ENCODE measurements at regions not wholly inside any gene's neighbourhood (a gene's known extent, or its start where the extent isn't known, plus 50 kb on each side); places are given as distances from the start of the nearest gene placed in this dataset.

- no peaks in the 10 kb centered on the region for H3K79me2 ChIP-seq (ENCODE audit: control insufficient read depth, insufficient read depth, low read length)
- DNase-seq (ENCODE audit: low read depth, low spot score) (peak; percentile 32), FAIRE-seq (peak; percentile 84)
- H4K20me1 ChIP-seq (ENCODE audit: control insufficient read depth, extremely low read depth, insufficient read depth, low read length) = no peaks in the 10 kb centered on the region
- peak overlapping the region; percentile 25 for H3K4me2 ChIP-seq (ENCODE audit: control insufficient read depth, extremely low read depth, insufficient read depth, low read depth, low read length)
- H3K4me1 ChIP-seq (ENCODE audit: control insufficient read depth, extremely low read depth, insufficient read depth, low read length) = peaks cover 26% of the 10 kb centered on the region
- no peaks in the 10 kb centered on the region for H3K36me3 ChIP-seq (ENCODE audit: control insufficient read depth in 2 of 2, extremely low read depth in 1 of 2, insufficient read depth in 2 of 2, low read length in 2 of 2)
- TF ChIP-seq EZH2 (IDR thresholded peaks at IDR 0.05; ENCODE audit: low read length) (no peak), CTCF (optimal IDR thresholded peaks at IDR 0.05 in 1 of 3, IDR thresholded peaks at IDR 0.05 in 1 of 3, conservative IDR thresholded peaks at IDR 0.05 in 1 of 3; ENCODE audit: extremely low read depth in 1 of 3, insufficient read depth in 2 of 3, low read length in 3 of 3) (no peak)
- no peaks in the 10 kb centered on the region for H3K27me3 ChIP-seq (ENCODE audit: control insufficient read depth, extremely low read depth, insufficient read depth, low read length)
- H3K4me3 ChIP-seq (ENCODE audit: control insufficient read depth in 2 of 3, extremely low read depth in 1 of 3, insufficient read depth in 2 of 3, low read depth in 1 of 3, low read length in 3 of 3) = no peak overlapping the region
- no peak overlapping the region for H2AFZ ChIP-seq (ENCODE audit: control insufficient read depth, low read length)
- H3K9me1 ChIP-seq (ENCODE audit: control insufficient read depth, extremely low read depth, insufficient read depth, low read length) = no peaks in the 10 kb centered on the region
- no peaks in the 10 kb centered on the region for H3K9me3 ChIP-seq (ENCODE audit: control insufficient read depth, low read depth, low read length)
- dilution Hi-C loops (cut with MboI; ENCODE audit: extremely low pct_ligation_motif_present, low sequenced_read_pairs) = no loop called here
- H3K9ac ChIP-seq (ENCODE audit: control insufficient read depth, extremely low read depth, insufficient read depth, low read length) = no peak overlapping the region
- peak overlapping the region; percentile 13 for H3K27ac ChIP-seq (ENCODE audit: control insufficient read depth, insufficient read depth, low read length)
These were observed 351.2 kb upstream of the AKR1E2 start for GRCh38 chr10:4474829-4475228.

- FAIRE-seq = peak; percentile 61
- Histone ChIP-seq H2AFZ (ENCODE audit: control insufficient read depth, low read length) (no peak overlapping the region), H3K36me3 (ENCODE audit: control insufficient read depth in 2 of 2, extremely low read depth in 1 of 2, insufficient read depth in 2 of 2, low read length in 2 of 2) (no peaks in the 10 kb centered on the region), H3K4me3 (ENCODE audit: control insufficient read depth in 2 of 3, extremely low read depth in 1 of 3, insufficient read depth in 2 of 3, low read depth in 1 of 3, low read length in 3 of 3) (no peak overlapping the region), H3K9me3 (ENCODE audit: control insufficient read depth, low read depth, low read length) (no peaks in the 10 kb centered on the region), H3K9me1 (ENCODE audit: control insufficient read depth, extremely low read depth, insufficient read depth, low read length) (no peaks in the 10 kb centered on the region), H3K27ac (ENCODE audit: control insufficient read depth, insufficient read depth, low read length) (no peak overlapping the region), H3K9ac (ENCODE audit: control insufficient read depth, extremely low read depth, insufficient read depth, low read length) (no peak overlapping the region), H3K79me2 (ENCODE audit: control insufficient read depth, insufficient read depth, low read length) (no peaks in the 10 kb centered on the region), H3K27me3 (ENCODE audit: control insufficient read depth, extremely low read depth, insufficient read depth, low read length) (no peaks in the 10 kb centered on the region), H3K4me1 (ENCODE audit: control insufficient read depth, extremely low read depth, insufficient read depth, low read length) (peaks cover 29% of the 10 kb centered on the region), H3K4me2 (ENCODE audit: control insufficient read depth, extremely low read depth, insufficient read depth, low read depth, low read length) (no peak overlapping the region), H4K20me1 (ENCODE audit: control insufficient read depth, extremely low read depth, insufficient read depth, low read length) (no peaks in the 10 kb centered on the region)
- TF ChIP-seq CTCF (optimal IDR thresholded peaks at IDR 0.05 in 1 of 3, IDR thresholded peaks at IDR 0.05 in 1 of 3, conservative IDR thresholded peaks at IDR 0.05 in 1 of 3; ENCODE audit: extremely low read depth in 1 of 3, insufficient read depth in 2 of 3, low read length in 3 of 3) (no peak), EZH2 (IDR thresholded peaks at IDR 0.05; ENCODE audit: low read length) (no peak)
- DNase-seq (ENCODE audit: low read depth, low spot score) = no peak
- dilution Hi-C loops (cut with MboI; ENCODE audit: extremely low pct_ligation_motif_present, low sequenced_read_pairs) = no loop called here
These were observed 352.0 kb upstream of the AKR1E2 start for GRCh38 chr10:4473977-4474376.

Measured in keratinocyte (primary cell).